AG04450 (cell line): ENCODE measurements at regions not wholly inside any gene's neighbourhood (a gene's known extent, or its start where the extent isn't known, plus 50 kb on each side); places are given as distances from the start of the nearest gene placed in this dataset.

Experiments
- CTCF ChIA-PET: fragments of 300-600, 350-600 bp; formaldehyde crosslinking; extraction: SDS; loops from one replicate; lab custom pipeline; 2022; ENCODE audit warnings: antibody characterized with exemption, inconsistent platforms; lab: Charles Lee
- POLR2A ChIA-PET: fragments of 350-600 bp; formaldehyde crosslinking; extraction: SDS; loops from one replicate; lab custom pipeline; 2021; ENCODE audit warnings: antibody characterized with exemption, inconsistent platforms; lab: Yijun Ruan, JAX
- DNase-seq: peaks from one replicate; pipeline ENCODE4 v3.0.0-alpha.2; 2011; ENCODE audit warnings: low read depth, low spot score
- H3K27ac ChIP-seq: one replicate; pipeline ENCODE4 v1.5.1; 2012; ENCODE audit warnings: low read depth, low read length, control low read depth
- H3K27me3 ChIP-seq: one replicate; pipeline ENCODE4 v1.6.0; 2012; ENCODE audit warnings: low read length; ENCODE audit not compliant: control insufficient read depth, insufficient read depth
- H3K4me3 ChIP-seq: 2 replicates; pipeline ENCODE4 v1.5.1; 2011; ENCODE audit warnings: mild to moderate bottlenecking, low read depth, low read length, control low read depth
- H3K9me3 ChIP-seq: 2 replicates; pipeline ENCODE4 v1.5.1; 2012; ENCODE audit warnings: low read length; ENCODE audit not compliant: control insufficient read depth, insufficient read depth
- CTCF ChIP-seq: IDR thresholded peaks from 2 replicates; pipeline ENCODE4 v1.5.1; 2011; ENCODE audit warnings: low read depth, low read length, control low read depth, inconsistent platforms

- TF ChIP-seq CTCF: no peak
- DNase-seq: no peak
- H3K4me3 ChIP-seq: no peak overlapping the region
- H3K27me3 ChIP-seq: peaks cover 20% of the 10 kb centered on the region
- H3K9me3 ChIP-seq: no peaks in the 10 kb centered on the region
- ChIA-PET CTCF (no interaction called here), POLR2A (no interaction called here)
- H3K27ac ChIP-seq: no peak overlapping the region
Measured at GRCh38 chr18:10124967-10125366, 211.2 kb downstream of the VAPA start.

GRCh38 chr18:10127729-10128128 is 213.9 kb downstream of the VAPA start:
- DNase-seq: no peak
- Histone ChIP-seq H3K27ac (no peak overlapping the region), H3K4me3 (no peak overlapping the region), H3K27me3 (peaks cover 44% of the 10 kb centered on the region), H3K9me3 (no peaks in the 10 kb centered on the region)
- ChIA-PET POLR2A (no interaction called here), CTCF (no interaction called here)
- TF ChIP-seq CTCF: no peak

- Histone ChIP-seq H3K27me3 (peaks cover 53% of the 10 kb centered on the region), H3K9me3 (no peaks in the 10 kb centered on the region), H3K4me3 (no peak overlapping the region), H3K27ac (no peak overlapping the region)
- DNase-seq: no peak
- ChIA-PET POLR2A (no interaction called here), CTCF (interaction anchor here (0.9 to 1.6 kb wide), 2 partner anchors 12 to 388 kb away, joined by 3 read pairs; no protein-coding TSS in a partner anchor)
- no peak for TF ChIP-seq CTCF
Measured at GRCh38 chr18:10128921-10129501, 215.2 kb downstream of the VAPA start.

GRCh38 chr18:10130606-10131005 is 216.8 kb downstream of the VAPA start:
- Histone ChIP-seq H3K27me3 (peaks cover 53% of the 10 kb centered on the region), H3K9me3 (no peaks in the 10 kb centered on the region), H3K27ac (no peak overlapping the region), H3K4me3 (no peak overlapping the region)
- ChIA-PET CTCF (interaction anchor here (0.6 to 1.6 kb wide), 2 partner anchors 23 to 387 kb away, joined by 3 to 7 read pairs; no protein-coding TSS in a partner anchor), POLR2A (no interaction called here)
- TF ChIP-seq CTCF: no peak
- DNase-seq: no peak

- POLR2A ChIA-PET: no interaction called here
- no peaks in the 10 kb centered on the region for H3K9me3 ChIP-seq
- TF ChIP-seq CTCF: no peak
- CTCF ChIA-PET: interaction anchor here (0.6 kb wide), 1 partner anchor 24 kb away, joined by 7 read pairs; no protein-coding TSS in a partner anchor
- no peak for DNase-seq
- H3K27ac ChIP-seq: no peak overlapping the region
- peaks cover 53% of the 10 kb centered on the region for H3K27me3 ChIP-seq
- no peak overlapping the region for H3K4me3 ChIP-seq
Measured at GRCh38 chr18:10131081-10131459, 217.3 kb downstream of the VAPA start.
